ENCODE measurements at regions not wholly inside any gene's neighbourhood (a gene's known extent, or its start where the extent isn't known, plus 50 kb on each side); places are given as distances from the start of the nearest gene placed in this dataset.

GRCh38 chr5:88607492-88607891 lies 275.5 kb downstream of the MEF2C start:
- no peak overlapping the region for H3K4me3 ChIP-seq
- WGBS, 10 experiments: 0 to 100% (median 58%) methylated on average over 1 of the region's 1 CpG; no CpG with 5 or more reads in 2 of the 10 experiments
- in situ Hi-C loops (cut with MboI; ENCODE audit: low pct_unique_long_range_greater_than_20kb in 2 of 9, low sequenced_read_pairs in 9 of 9, unreplicated experiment in 9 of 9): no loop called here

GRCh38 chr5:88606626-88607025 lies 276.4 kb downstream of the MEF2C start:
- 15 to 96% (median 89%) methylated on average over 1 to 5 of the region's 5 CpGs for WGBS, 10 experiments
- ATAC-seq (replicated peaks in 6 of 8): no peak
- Histone ChIP-seq H3K4me1 (replicated peaks in 1 of 2) (no peaks in the 10 kb centered on the region), H3K27ac (no peak overlapping the region), H3K4me3 (no peak overlapping the region)
- in situ Hi-C loops (cut with MboI; ENCODE audit: low pct_unique_long_range_greater_than_20kb in 2 of 9, low sequenced_read_pairs in 9 of 9, unreplicated experiment in 9 of 9): no loop called here

More at GRCh38 chr5:88607492-88607891, 275.5 kb downstream of the MEF2C start:
- Histone ChIP-seq H3K27ac (no peak overlapping the region), H3K4me1 (replicated peaks in 1 of 2) (no peaks in the 10 kb centered on the region)
- ATAC-seq (replicated peaks in 6 of 8): no peak

GRCh38 chr5:88606173-88606572 lies 276.8 kb downstream of the MEF2C start:
- no peak for ATAC-seq (replicated peaks in 6 of 8)

GRCh38 chr5:88602584-88602983 lies 280.4 kb downstream of the MEF2C start:
- Histone ChIP-seq H3K4me3 (no peak overlapping the region), H3K27ac (no peak overlapping the region), H3K4me1 (replicated peaks in 1 of 2) (no peaks in the 10 kb centered on the region)
- in situ Hi-C loops (cut with MboI; ENCODE audit: low pct_unique_long_range_greater_than_20kb in 2 of 9, low sequenced_read_pairs in 9 of 9, unreplicated experiment in 9 of 9): no loop called here
- 59 to 100% (median 86%) methylated on average over 1 to 20 of the region's 22 CpGs; no CpG with 5 or more reads in 3 of the 10 experiments for WGBS, 10 experiments
- ATAC-seq (replicated peaks in 6 of 8): no peak

More at GRCh38 chr5:88606173-88606572, 276.8 kb downstream of the MEF2C start:
- Histone ChIP-seq H3K4me1 (replicated peaks in 1 of 2) (no peaks in the 10 kb centered on the region), H3K27ac (no peak overlapping the region), H3K4me3 (no peak overlapping the region)
- 0 to 100% (median 71%) methylated on average over 1 of the region's 1 CpG; no CpG with 5 or more reads in 3 of the 10 experiments for WGBS, 10 experiments
- in situ Hi-C loops (cut with MboI; ENCODE audit: low pct_unique_long_range_greater_than_20kb in 2 of 9, low sequenced_read_pairs in 9 of 9, unreplicated experiment in 9 of 9): no loop called here

GRCh38 chr5:88594441-88594840 lies 288.5 kb downstream of the MEF2C start:
- WGBS, 10 experiments: 0 to 86% (median 50%) methylated on average over 1 of the region's 1 CpG; no CpG with 5 or more reads in 4 of the 10 experiments
- no peak for ATAC-seq (replicated peaks in 6 of 8)

DNA sequence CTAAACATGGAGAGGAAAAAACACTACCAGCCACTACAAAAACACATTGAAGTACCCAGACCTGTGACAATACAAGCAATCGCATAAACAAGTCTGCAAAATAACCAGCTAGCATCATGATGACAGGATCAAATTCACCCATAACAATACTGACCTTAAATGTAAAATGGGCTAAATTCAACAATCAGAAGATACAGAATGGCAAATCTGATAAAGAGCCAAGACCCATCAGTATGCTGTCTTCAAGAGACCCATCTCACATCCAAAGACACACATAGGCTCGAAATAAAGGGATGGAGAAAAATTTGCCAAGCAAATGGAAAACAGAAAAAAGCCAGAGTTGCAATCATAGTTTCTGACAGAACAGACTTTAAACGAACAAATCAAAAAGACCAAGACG lies 294.4 kb downstream of the MEF2C start:
- H3K4me3 ChIP-seq: no peak overlapping the region
- 15 to 100% (median 57%) methylated on average over 1 to 4 of the region's 4 CpGs; no CpG with 5 or more reads in 1 of the 10 experiments for WGBS, 10 experiments
- no peaks in the 10 kb centered on the region for H3K4me1 ChIP-seq (replicated peaks in 1 of 2)
- no peak overlapping the region for H3K27ac ChIP-seq
- no peak for ATAC-seq (replicated peaks in 6 of 8)
- in situ Hi-C loops (cut with MboI; ENCODE audit: low pct_unique_long_range_greater_than_20kb in 2 of 9, low sequenced_read_pairs in 9 of 9, unreplicated experiment in 9 of 9): no loop called here

More at GRCh38 chr5:88594441-88594840, 288.5 kb downstream of the MEF2C start:
- in situ Hi-C loops (cut with MboI; ENCODE audit: low pct_unique_long_range_greater_than_20kb in 2 of 9, low sequenced_read_pairs in 9 of 9, unreplicated experiment in 9 of 9): no loop called here
- no peak overlapping the region for H3K27ac ChIP-seq
- no peaks in the 10 kb centered on the region for H3K4me1 ChIP-seq (replicated peaks in 1 of 2)
- no peak overlapping the region for H3K4me3 ChIP-seq

- Histone ChIP-seq H3K4me1 (replicated peaks in 1 of 2) (no peaks in the 10 kb centered on the region), H3K4me3 (no peak overlapping the region), H3K27ac (no peak overlapping the region)
- ATAC-seq (replicated peaks in 6 of 8): no peak
- in situ Hi-C loops (cut with MboI; ENCODE audit: low pct_unique_long_range_greater_than_20kb in 2 of 9, low sequenced_read_pairs in 9 of 9, unreplicated experiment in 9 of 9): no loop called here
- 0 to 100% (median 100%) methylated on average over 1 of the region's 1 CpG; no CpG with 5 or more reads in 7 of the 10 experiments for WGBS, 10 experiments
Observed at GRCh38 chr5:88583471-88583870, 299.5 kb downstream of the MEF2C start.

DNA sequence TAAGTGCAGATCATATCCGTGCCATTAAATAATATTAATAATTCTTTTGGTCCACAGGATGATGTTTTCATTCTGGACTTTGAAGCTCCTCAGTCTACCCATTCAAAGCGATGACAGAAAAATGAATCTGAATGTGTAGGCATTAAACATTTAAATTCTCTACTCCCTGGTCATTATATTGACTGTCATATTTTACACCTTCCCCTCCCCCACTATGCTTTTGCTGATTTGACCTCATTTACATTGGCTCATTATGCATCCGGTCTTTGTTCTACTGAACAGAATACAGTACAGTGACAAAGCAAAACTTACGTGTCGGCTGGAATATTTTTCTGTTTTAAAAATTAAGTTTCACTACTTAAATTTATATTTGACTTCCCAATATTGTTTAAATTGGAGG lies 289.7 kb upstream of the TMEM161B start:
- in situ Hi-C loops (cut with MboI; ENCODE audit: low pct_unique_long_range_greater_than_20kb in 2 of 9, low sequenced_read_pairs in 9 of 9, unreplicated experiment in 9 of 9): no loop called here
- WGBS, 10 experiments: 48 to 94% (median 76%) methylated on average over 2 to 5 of the region's 5 CpGs; no CpG with 5 or more reads in 1 of the 10 experiments
- H3K27ac ChIP-seq: peak overlapping the region in 1 of 2 donors; percentile 60
- H3K4me3 ChIP-seq: no peak overlapping the region
- H3K4me1 ChIP-seq (replicated peaks in 1 of 2): peaks cover 21 to 34% of the 10 kb centered on the region in 2 donors
- ATAC-seq (replicated peaks in 6 of 8): peak in 1 of 8 experiments; percentile 21

DNA sequence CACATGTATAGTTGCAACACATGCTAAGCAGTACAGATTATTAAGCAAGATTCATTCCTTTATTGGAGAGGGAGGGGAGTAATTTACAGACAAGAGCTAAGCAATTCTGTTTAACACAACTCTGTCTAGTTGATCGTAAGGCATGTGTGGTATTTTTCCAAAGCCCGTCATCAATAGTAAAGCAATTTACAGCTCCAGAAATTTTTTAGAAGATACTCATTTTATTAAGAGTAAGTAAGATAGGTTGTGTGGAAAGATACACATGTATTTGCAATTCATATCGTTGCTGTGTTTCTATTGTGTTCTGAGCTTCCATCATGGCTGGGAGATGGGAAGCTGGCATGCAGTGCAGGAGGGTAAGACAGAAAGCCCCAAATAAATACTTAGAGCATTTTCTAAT lies 289.2 kb upstream of the TMEM161B start:
- Histone ChIP-seq H3K4me3 (no peak overlapping the region), H3K27ac (peak overlapping the region in 1 of 2 donors; percentile 60), H3K4me1 (replicated peaks in 1 of 2) (peaks cover 21 to 34% of the 10 kb centered on the region in 2 donors)
- no peak for ATAC-seq (replicated peaks in 6 of 8)
- in situ Hi-C loops (cut with MboI; ENCODE audit: low pct_unique_long_range_greater_than_20kb in 2 of 9, low sequenced_read_pairs in 9 of 9, unreplicated experiment in 9 of 9): no loop called here
- WGBS, 10 experiments: 50 to 100% (median 73%) methylated on average over 1 to 3 of the region's 3 CpGs

DNA sequence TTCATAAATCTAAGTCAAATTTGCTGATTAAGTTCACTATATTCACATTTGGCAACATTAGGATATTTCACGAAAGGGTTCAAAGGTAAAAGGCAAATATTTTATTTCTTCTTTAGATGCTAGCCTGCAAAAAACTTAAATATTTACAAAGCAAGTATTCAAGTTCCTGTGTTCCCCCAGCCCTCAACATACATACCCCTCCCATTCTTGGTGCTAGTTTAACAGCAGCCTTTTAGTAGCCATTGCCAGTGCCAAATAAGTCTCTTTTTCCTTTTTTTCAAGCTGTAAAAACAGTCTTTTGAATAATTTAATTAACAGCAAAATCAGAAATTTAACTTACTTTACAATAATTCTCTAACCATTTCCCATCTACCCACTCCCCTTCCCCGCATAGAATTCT lies 288.5 kb upstream of the TMEM161B start:
- H3K27ac ChIP-seq: no peak overlapping the region
- in situ Hi-C loops (cut with MboI; ENCODE audit: low pct_unique_long_range_greater_than_20kb in 2 of 9, low sequenced_read_pairs in 9 of 9, unreplicated experiment in 9 of 9): no loop called here

DNA sequence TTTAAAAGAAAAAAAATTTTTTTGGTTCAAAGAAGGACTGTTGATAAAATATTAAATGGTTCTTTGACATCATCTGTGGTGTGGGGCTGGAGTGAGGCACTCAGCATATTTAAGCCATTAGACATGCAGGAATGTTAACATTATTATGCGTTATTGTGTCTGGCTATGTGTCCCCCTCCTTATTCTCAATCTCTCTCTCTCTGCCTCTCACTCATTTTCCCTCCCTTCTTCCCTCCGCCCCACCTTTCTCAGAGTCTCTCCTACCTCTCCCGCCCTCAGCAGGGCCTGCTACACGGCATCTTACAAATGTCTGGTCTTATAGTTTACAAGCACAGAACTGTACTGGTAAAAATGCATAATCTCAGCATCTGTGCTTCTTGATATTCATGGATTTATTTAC lies 287.8 kb upstream of the TMEM161B start:
- WGBS, 10 experiments: 6 to 43% (median 28%) methylated on average over 1 to 4 of the region's 4 CpGs; no CpG with 5 or more reads in 1 of the 10 experiments
- ATAC-seq (replicated peaks in 6 of 8): peak; percentile 62 to 94 (median 71)
- Histone ChIP-seq H3K4me3 (no peak overlapping the region), H3K4me1 (replicated peaks in 1 of 2) (peaks cover 27 to 39% of the 10 kb centered on the region in 2 donors), H3K27ac (peak overlapping the region; percentile 6 to 33)
- in situ Hi-C loops (cut with MboI; ENCODE audit: low pct_unique_long_range_greater_than_20kb in 2 of 9, low sequenced_read_pairs in 9 of 9, unreplicated experiment in 9 of 9): no loop called here

More for the DNA sequence above, 288.5 kb upstream of the TMEM161B start:
- ATAC-seq (replicated peaks in 6 of 8): no peak
- WGBS, 10 experiments: 3 to 100% (median 90%) methylated on average over 1 to 2 of the region's 2 CpGs; no CpG with 5 or more reads in 1 of the 10 experiments
- Histone ChIP-seq H3K4me1 (replicated peaks in 1 of 2) (peaks cover 21 to 34% of the 10 kb centered on the region in 2 donors), H3K4me3 (no peak overlapping the region)

DNA sequence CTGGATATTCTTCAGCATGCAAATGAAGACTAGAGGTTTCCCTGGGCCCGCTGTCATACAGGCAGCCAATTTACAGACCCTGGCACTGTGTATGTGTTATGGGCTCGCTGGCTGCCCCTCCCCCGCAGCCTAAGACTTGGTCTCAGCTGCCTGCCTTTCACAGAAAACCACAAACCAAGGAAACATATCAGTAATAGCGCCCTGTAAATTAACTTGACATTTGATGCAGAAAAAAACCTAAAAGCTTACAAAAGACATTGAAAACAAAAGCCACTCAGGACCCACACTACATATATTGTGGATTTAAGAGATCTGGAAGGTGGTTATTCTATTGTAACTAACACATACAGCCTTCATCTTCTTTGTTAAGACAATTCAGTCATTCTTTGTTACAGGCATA lies 287.0 kb upstream of the TMEM161B start:
- WGBS, 10 experiments: 0 to 33% (median 18%) methylated on average over 1 to 4 of the region's 4 CpGs; no CpG with 5 or more reads in 2 of the 10 experiments
- Histone ChIP-seq H3K4me3 (no peak overlapping the region), H3K27ac (peak overlapping the region in 1 of 2 donors; percentile 6), H3K4me1 (replicated peaks in 1 of 2) (peaks cover 27 to 40% of the 10 kb centered on the region in 2 donors)
- in situ Hi-C loops (cut with MboI; ENCODE audit: low pct_unique_long_range_greater_than_20kb in 2 of 9, low sequenced_read_pairs in 9 of 9, unreplicated experiment in 9 of 9): no loop called here
- ATAC-seq (replicated peaks in 6 of 8): peak in 5 of 8 experiments; percentile 88 to 91 (median 89)

GRCh38 chr5:88553986-88554385 lies 285.3 kb upstream of the TMEM161B start:
- in situ Hi-C loops (cut with MboI; ENCODE audit: low pct_unique_long_range_greater_than_20kb in 2 of 9, low sequenced_read_pairs in 9 of 9, unreplicated experiment in 9 of 9): no loop called here
- no peak overlapping the region for H3K4me3 ChIP-seq
- peaks cover 27 to 40% of the 10 kb centered on the region in 2 donors for H3K4me1 ChIP-seq (replicated peaks in 1 of 2)
- no peak overlapping the region for H3K27ac ChIP-seq
- ATAC-seq (replicated peaks in 6 of 8): no peak

Data from motor neuron (in vitro differentiated cells).